GM21515 (cell line): ENCODE measurements at regions not wholly inside any gene's neighbourhood (a gene's known extent, or its start where the extent isn't known, plus 50 kb on each side); places are given as distances from the start of the nearest gene placed in this dataset.
"Not testable (repeated sequence)": the region's sequence is repeated elsewhere in the genome, so short reads cannot be mapped to it uniquely, and the experiment has no call there.

Experiments
- ATAC-seq: cut with Tn5 transposase; IDR thresholded peaks from one replicate; pipeline ENCODE4 v1.9.1; 2021; ENCODE audit not compliant: unreplicated experiment

GRCh38 chr14:48140804-48141203 lies 465.4 kb upstream of the MDGA2 start:
- no peak for ATAC-seq

GRCh38 chr14:48129472-48129871 lies 454.1 kb upstream of the MDGA2 start:
- ATAC-seq = no peak

GRCh38 chr14:48127674-48128073 lies 452.3 kb upstream of the MDGA2 start:
- ATAC-seq = no peak

- no peak for ATAC-seq
Measured at GRCh38 chr14:48125654-48126053, 450.2 kb upstream of the MDGA2 start.

- no peak for ATAC-seq
Measured at GRCh38 chr14:48113713-48114112, 438.3 kb upstream of the MDGA2 start.

- no peak for ATAC-seq
Measured at GRCh38 chr14:48111151-48111550, 435.7 kb upstream of the MDGA2 start.

- ATAC-seq = no peak
Measured at GRCh38 chr14:48107646-48108045, 432.2 kb upstream of the MDGA2 start.

GRCh38 chr14:48096897-48097296 lies 421.5 kb upstream of the MDGA2 start:
- no peak for ATAC-seq

- no peak for ATAC-seq
Measured at GRCh38 chr14:48086516-48086915, 411.1 kb upstream of the MDGA2 start.

- ATAC-seq = no peak
Measured at GRCh38 chr14:48075487-48075886, 400.1 kb upstream of the MDGA2 start.

GRCh38 chr14:48052973-48053372 lies 377.6 kb upstream of the MDGA2 start:
- no peak for ATAC-seq

GRCh38 chr14:48035836-48036235 lies 360.4 kb upstream of the MDGA2 start:
- ATAC-seq = no peak

- no peak for ATAC-seq
Measured at GRCh38 chr14:48027115-48027514, 351.7 kb upstream of the MDGA2 start.

GRCh38 chr14:48023881-48024280 lies 348.5 kb upstream of the MDGA2 start:
- ATAC-seq = no peak

GRCh38 chr14:48011484-48011883 lies 336.1 kb upstream of the MDGA2 start:
- ATAC-seq = not testable (repeated sequence)

- ATAC-seq = no peak
Measured at GRCh38 chr14:48008646-48009045, 333.2 kb upstream of the MDGA2 start.

GRCh38 chr14:48005986-48006385 lies 330.6 kb upstream of the MDGA2 start:
- no peak for ATAC-seq

GRCh38 chr14:47993883-47994282 lies 318.5 kb upstream of the MDGA2 start:
- no peak for ATAC-seq

GRCh38 chr14:47988175-47988574 lies 312.8 kb upstream of the MDGA2 start:
- no peak for ATAC-seq

- no peak for ATAC-seq
Measured at GRCh38 chr14:47978871-47979270, 303.5 kb upstream of the MDGA2 start.

GRCh38 chr14:47976139-47976538 lies 300.7 kb upstream of the MDGA2 start:
- ATAC-seq = no peak

GRCh38 chr14:47966076-47966810 lies 290.8 kb upstream of the MDGA2 start:
- ATAC-seq = no peak

GRCh38 chr14:47961634-47962033 lies 286.2 kb upstream of the MDGA2 start:
- no peak for ATAC-seq
